GM21825 (cell line): ENCODE measurements at regions not wholly inside any gene's neighbourhood (a gene's known extent, or its start where the extent isn't known, plus 50 kb on each side); places are given as distances from the start of the nearest gene placed in this dataset.

Experiments used
- ATAC-seq: cut with Tn5 transposase; IDR thresholded peaks from one replicate; pipeline ENCODE4 v1.9.1; 2021; ENCODE audit warnings: mild to moderate bottlenecking, moderate library complexity; ENCODE audit not compliant: unreplicated experiment

GRCh38 chr1:29972421-29973053 lies 736.2 kb downstream of the PTPRU start:
- no peak for ATAC-seq

GRCh38 chr1:29971703-29972102 lies 735.4 kb downstream of the PTPRU start:
- ATAC-seq, result no peak

GRCh38 chr1:29970747-29971325 lies 734.5 kb downstream of the PTPRU start:
- no peak for ATAC-seq

GRCh38 chr1:29969576-29969975 lies 733.3 kb downstream of the PTPRU start:
- no peak for ATAC-seq

- ATAC-seq, result no peak
Measured at GRCh38 chr1:29967261-29967660, 730.9 kb downstream of the PTPRU start.

GRCh38 chr1:29966526-29967045 lies 730.3 kb downstream of the PTPRU start:
- ATAC-seq, result no peak

- ATAC-seq, result no peak
Measured at GRCh38 chr1:29964718-29965533, 728.6 kb downstream of the PTPRU start.

- ATAC-seq, result no peak
Measured at GRCh38 chr1:29963946-29964345, 727.6 kb downstream of the PTPRU start.

GRCh38 chr1:29962831-29963247 lies 726.5 kb downstream of the PTPRU start:
- ATAC-seq, result no peak

GRCh38 chr1:29962336-29962735 lies 726.0 kb downstream of the PTPRU start:
- ATAC-seq, result no peak

- ATAC-seq, result no peak
Measured at GRCh38 chr1:29961293-29962059, 725.2 kb downstream of the PTPRU start.

- no peak for ATAC-seq
Measured at GRCh38 chr1:29960876-29961275, 724.6 kb downstream of the PTPRU start.

- no peak for ATAC-seq
Measured at GRCh38 chr1:29960156-29960755, 723.9 kb downstream of the PTPRU start.

- no peak for ATAC-seq
Measured at GRCh38 chr1:29959356-29959755, 723.0 kb downstream of the PTPRU start.

GRCh38 chr1:29958271-29958670 lies 721.9 kb downstream of the PTPRU start:
- no peak for ATAC-seq

- no peak for ATAC-seq
Measured at GRCh38 chr1:29956349-29957030, 720.2 kb downstream of the PTPRU start.

- no peak for ATAC-seq
Measured at GRCh38 chr1:29954591-29954990, 718.3 kb downstream of the PTPRU start.

- no peak for ATAC-seq
Measured at GRCh38 chr1:29953961-29954360, 717.6 kb downstream of the PTPRU start.

- no peak for ATAC-seq
Measured at GRCh38 chr1:29949676-29950075, 713.4 kb downstream of the PTPRU start.

- no peak for ATAC-seq
Measured at GRCh38 chr1:29948581-29948980, 712.3 kb downstream of the PTPRU start.
